A549 (cell line): ENCODE measurements at regions not wholly inside any gene's neighbourhood (a gene's known extent, or its start where the extent isn't known, plus 50 kb on each side); places are given as distances from the start of the nearest gene placed in this dataset.

ENCODE experiments used
- ATAC-seq, 2 experiments: fragments of 200-7000 bp in 1 of 2; fragments of >200 bp in 1 of 2; cut with Nextera tagmentation in 1 of 2; cut with Tn5 transposase in 1 of 2; 3 replicates each; pipeline versions ENCODE4 v1.8.0 to v1.9.1; 2018 to 2020; ENCODE audit warnings: mild to moderate bottlenecking in 1 of 2, moderate library complexity in 1 of 2
- CTCF ChIA-PET: fragments of 300-600 bp; sonication (Branson Sonifier 250); formaldehyde crosslinking; extraction: SDS; loops from one replicate; lab custom pipeline; 2021; ENCODE audit warnings: antibody characterized with exemption, inconsistent platforms; lab: Yijun Ruan, JAX
- POLR2A ChIA-PET: fragments of 350-600 bp; formaldehyde crosslinking; extraction: SDS; loops from one replicate; lab custom pipeline; 2021; ENCODE audit warnings: antibody characterized with exemption, inconsistent platforms; lab: Yijun Ruan, JAX
- DNase-seq, 2 experiments: peaks; one replicate each; pipeline versions ENCODE4 v3.0.0 to v3.0.0-alpha.2; 2011 to 2016; ENCODE audit warnings: low read depth in 1 of 2, low spot score in 1 of 2
- FAIRE-seq: peaks from 2 replicates; lab custom pipeline; 2011; peaks lifted over from hg19 to GRCh38; lab: Jason Lieb, UNC
- H3K27ac ChIP-seq, 2 experiments: fragments of >200 bp; sonication (Bioruptor Twin); formaldehyde crosslinking; 3 replicates each; pipeline ENCODE4 v1.5.1; 2016 to 2017
- H3K4me1 ChIP-seq: fragments of >200 bp; sonication (Bioruptor Twin); formaldehyde crosslinking; 3 replicates; pipeline ENCODE4 v1.6.1; 2016
- H3K4me2 ChIP-seq: fragments of >200 bp; sonication (Bioruptor Twin); formaldehyde crosslinking; 3 replicates; pipeline ENCODE4 v1.6.1; 2016
- H3K4me3 ChIP-seq: fragments of >200 bp; sonication (Bioruptor Twin); formaldehyde crosslinking; 3 replicates; pipeline ENCODE4 v1.5.1; 2016
- H3K9me3 ChIP-seq: fragments of >200 bp; sonication (Bioruptor Twin); formaldehyde crosslinking; 3 replicates; pipeline ENCODE4 v1.6.1; 2016
- ATOH8 ChIP-seq: fragments of 250-450 bp; sonication (Bioruptor Pico); IDR thresholded peaks from 2 replicates; pipeline ENCODE4 v1.5.0; 2020; ENCODE audit warnings: low read depth, mild to moderate bottlenecking, moderate library complexity
- BCL3 ChIP-seq: fragments of >200 bp; sonication (Bioruptor Twin); formaldehyde crosslinking; IDR thresholded peaks from 3 replicates; pipeline ENCODE4 v1.6.1; 2016
- BHLHE40 ChIP-seq: IDR thresholded peaks from 2 replicates; pipeline ENCODE4 v1.6.1; 2012; ENCODE audit warnings: low read depth, low read length, inconsistent platforms
- CBX8 ChIP-seq: fragments of 200-600 bp; sonication (generic); IDR thresholded peaks from 2 replicates; pipeline ENCODE4 v1.6.1; 2016
- CEBPB ChIP-seq, 2 experiments: fragments of >200 bp in 1 of 2; sonication (Bioruptor Twin) in 1 of 2; formaldehyde crosslinking in 1 of 2; IDR thresholded peaks; 2 replicates each; pipeline ENCODE4 v1.6.1; 2012 to 2016
- CHD2 ChIP-seq: fragments of 150-350 bp; IDR thresholded peaks from 2 replicates; pipeline ENCODE4 v1.6.1; 2014; ENCODE audit warnings: low read length; ENCODE audit not compliant: partially characterized antibody
- EHMT2 ChIP-seq: fragments of 200-600 bp; sonication (generic); IDR thresholded peaks from 2 replicates; pipeline ENCODE4 v1.6.1; 2016; ENCODE audit warnings: antibody characterized with exemption, low read depth, mild to moderate bottlenecking, moderate library complexity
- EP300 ChIP-seq, 2 experiments: fragments of >200 bp; sonication (Bioruptor Twin); formaldehyde crosslinking; IDR thresholded peaks; 2 replicates in 1 of 2; 3 replicates in 1 of 2; pipeline ENCODE4 v1.6.1; 2016 to 2017
- ESRRA ChIP-seq: fragments of 150-350 bp; IDR thresholded peaks from 2 replicates; pipeline ENCODE4 v1.6.1; 2014; ENCODE audit warnings: mild to moderate bottlenecking, low read length, borderline replicate concordance
- FOSL2 ChIP-seq, 2 experiments: fragments of 450-650 bp in 1 of 2; fragments of >200 bp in 1 of 2; sonication (Bioruptor Twin) in 1 of 2; formaldehyde crosslinking; IDR thresholded peaks; 2 replicates each; pipeline versions ENCODE4 v1.5.0 to v1.6.1; 2016 to 2020; ENCODE audit warnings: mild to moderate bottlenecking in 1 of 2, moderate library complexity in 1 of 2
- FOXS1 ChIP-seq: fragments of 250-450 bp; sonication (Bioruptor Pico); IDR thresholded peaks from 2 replicates; pipeline ENCODE4 v1.5.0; 2020; ENCODE audit warnings: mild to moderate bottlenecking, moderate library complexity
- HDAC2 ChIP-seq: fragments of 200-600 bp; sonication (generic); IDR thresholded peaks from 2 replicates; pipeline ENCODE4 v1.6.1; 2016
- HES2 ChIP-seq: fragments of >200 bp; sonication (Bioruptor Twin); formaldehyde crosslinking; IDR thresholded peaks from 2 replicates; pipeline ENCODE4 v1.6.1; 2016
- HMGXB4 ChIP-seq: fragments of 250-450 bp; sonication (Bioruptor Pico); IDR thresholded peaks from 2 replicates; pipeline ENCODE4 v1.5.0; 2021; ENCODE audit warnings: mild to moderate bottlenecking, moderate library complexity, borderline replicate concordance
- HOXB13 ChIP-seq: fragments of 250-450 bp; sonication (Bioruptor Pico); IDR thresholded peaks from 2 replicates; pipeline ENCODE4 v1.5.0; 2020; ENCODE audit warnings: low read depth, mild to moderate bottlenecking, moderate library complexity
- HOXB5 ChIP-seq: fragments of 250-450 bp; sonication (Bioruptor Pico); IDR thresholded peaks from 2 replicates; pipeline ENCODE4 v1.5.0; 2020; ENCODE audit warnings: mild to moderate bottlenecking, moderate library complexity
- JUN ChIP-seq, 2 experiments: fragments of >200 bp; sonication (Bioruptor Twin); formaldehyde crosslinking; IDR thresholded peaks; 2 replicates in 1 of 2; 3 replicates in 1 of 2; pipeline ENCODE4 v1.6.1; 2016 to 2017
- JUNB ChIP-seq: fragments of >200 bp; sonication (Bioruptor Twin); formaldehyde crosslinking; IDR thresholded peaks from 2 replicates; pipeline ENCODE4 v1.6.1; 2016
- KDM1A ChIP-seq: fragments of 200-600 bp; sonication (generic); IDR thresholded peaks from 2 replicates; pipeline ENCODE4 v1.6.1; 2016; ENCODE audit warnings: low read depth, mild to moderate bottlenecking
- MAFK ChIP-seq: fragments of 450-650 bp; IDR thresholded peaks from 2 replicates; pipeline ENCODE4 v1.6.1; 2014; ENCODE audit not compliant: partially characterized antibody
- NFE2L2 ChIP-seq: fragments of 150-350 bp; conservative IDR thresholded peaks from 2 replicates; pipeline ENCODE4 v1.6.1; 2014; ENCODE audit warnings: low read length
- PHF8 ChIP-seq: fragments of 200-600 bp; sonication (generic); IDR thresholded peaks from 2 replicates; pipeline ENCODE4 v1.6.1; 2016; ENCODE audit warnings: low read depth, mild to moderate bottlenecking, antibody characterized with exemption, moderate library complexity, borderline replicate concordance
- POLR2A ChIP-seq: IDR thresholded peaks from 2 replicates; pipeline ENCODE4 v1.6.1; 2012; ENCODE audit warnings: mild to moderate bottlenecking, low read length
- RAD21 ChIP-seq, 2 experiments: fragments of >200 bp in 1 of 2; sonication (Bioruptor Twin) in 1 of 2; formaldehyde crosslinking in 1 of 2; IDR thresholded peaks in 1 of 2; conservative IDR thresholded peaks in 1 of 2; 2 replicates in 1 of 2; 3 replicates in 1 of 2; pipeline ENCODE4 v1.6.1; 2012 to 2018; ENCODE audit warnings: inconsistent platforms in 1 of 2
- RFX5 ChIP-seq: fragments of 450-650 bp; IDR thresholded peaks from 2 replicates; pipeline ENCODE4 v1.7.1; 2014; ENCODE audit warnings: antibody characterized with exemption, mild to moderate bottlenecking, moderate library complexity
- SMC3 ChIP-seq: fragments of >200 bp; sonication (Bioruptor Twin); formaldehyde crosslinking; IDR thresholded peaks from 3 replicates; pipeline ENCODE4 v1.6.1; 2018; ENCODE audit warnings: inconsistent platforms
- USF2 ChIP-seq: fragments of 450-650 bp; IDR thresholded peaks from 2 replicates; pipeline ENCODE4 v1.6.1; 2014; ENCODE audit warnings: antibody characterized with exemption
- ZC3H11A ChIP-seq: fragments of 450-650 bp; IDR thresholded peaks from 2 replicates; pipeline ENCODE4 v1.6.1; 2014; ENCODE audit warnings: antibody characterized with exemption, mild to moderate bottlenecking
- ZNF302 ChIP-seq: fragments of 250-450 bp; sonication (Bioruptor Pico); IDR thresholded peaks from 2 replicates; pipeline ENCODE4 v1.9.0; 2021; ENCODE audit warnings: inconsistent platforms, mild to moderate bottlenecking, moderate library complexity
- WGBS: methylation state at CpG from one replicate; pipeline ENCODE4 v1.1.6; 2017; ENCODE audit errors: missing lambda C conversion rate; 5-methylcytosine and 5-hydroxymethylcytosine counted together

GRCh38 chr9:90507621-90508020 is 135.0 kb downstream of the DIRAS2 start:
- TF ChIP-seq CBX8 (no peak), MAFK (no peak)
- no peaks in the 10 kb centered on the region for H3K4me1 ChIP-seq
- no peak overlapping the region for H3K4me2 ChIP-seq
- ChIA-PET POLR2A (no interaction called here), CTCF (no interaction called here)
- ATAC-seq: no peak
- H3K27ac ChIP-seq: no peak overlapping the region
- 0 out of 3 replicates have a peak, but pooled peaks cover 9% of the 10 kb centered on the region for H3K9me3 ChIP-seq
- no peak for DNase-seq
- peak; percentile 28 for FAIRE-seq
- WGBS: 39% methylated on average over 2 of the region's 2 CpGs
- no peak overlapping the region for H3K4me3 ChIP-seq

GRCh38 chr9:90508940-90509339 is 133.7 kb downstream of the DIRAS2 start:
- no peak overlapping the region for H3K4me2 ChIP-seq
- TF ChIP-seq NFE2L2 (no peak), JUN (IDR thresholded peaks at IDR 0.05) (no peak), CHD2 (no peak), ZC3H11A (no peak), HMGXB4 (CRISPR knock-in tag) (no peak), HOXB5 (CRISPR knock-in tag) (no peak), HOXB13 (CRISPR knock-in tag) (no peak), ESRRA (no peak), USF2 (no peak), SMC3 (no peak), FOXS1 (CRISPR knock-in tag) (no peak), HES2 (no peak), BHLHE40 (no peak), RFX5 (no peak), FOSL2 (IDR thresholded peaks at IDR 0.05) (no peak), FOSL2 (CRISPR knock-in tag; IDR thresholded peaks at IDR 0.05) (no peak)
- FAIRE-seq: no peak
- 50% methylated on average over 2 of the region's 2 CpGs for WGBS
- H3K27ac ChIP-seq: no peak overlapping the region
- no peaks in the 10 kb centered on the region for H3K9me3 ChIP-seq
- ChIA-PET POLR2A (no interaction called here), CTCF (no interaction called here)
- no peak overlapping the region for H3K4me3 ChIP-seq
- ATAC-seq: no peak
- no peaks in the 10 kb centered on the region for H3K4me1 ChIP-seq
- DNase-seq: no peak

- ATAC-seq (no peak), DNase-seq (no peak), FAIRE-seq (no peak)
- CTCF ChIA-PET: no interaction called here
- Histone ChIP-seq H3K4me2 (no peak overlapping the region), H3K4me3 (no peak overlapping the region), H3K4me1 (no peaks in the 10 kb centered on the region), H3K9me3 (no peaks in the 10 kb centered on the region), H3K27ac (no peak overlapping the region)
- WGBS: 28% methylated on average over 6 of the region's 6 CpGs
- no peak for TF ChIP-seq RFX5
- no peak for TF ChIP-seq CEBPB (IDR thresholded peaks at IDR 0.05)
- no peak for TF ChIP-seq RAD21 (conservative IDR thresholded peaks at IDR 0.05 in 1 of 2, IDR thresholded peaks at IDR 0.05 in 1 of 2)
- no peak for TF ChIP-seq KDM1A
- no peak for TF ChIP-seq ESRRA
- TF ChIP-seq PHF8: no peak
- TF ChIP-seq SMC3: no peak
- no peak for TF ChIP-seq FOXS1 (CRISPR knock-in tag)
- TF ChIP-seq POLR2A: no peak
- TF ChIP-seq HDAC2: no peak
- no peak for TF ChIP-seq FOSL2 (IDR thresholded peaks at IDR 0.05)
- TF ChIP-seq FOSL2 (CRISPR knock-in tag; IDR thresholded peaks at IDR 0.05): no peak
- TF ChIP-seq ATOH8: no peak
- no peak for TF ChIP-seq BCL3
- no peak for TF ChIP-seq ZNF302 (CRISPR knock-in tag)
- no peak for TF ChIP-seq EP300 (IDR thresholded peaks at IDR 0.05)
- no peak for TF ChIP-seq EHMT2
- no peak for TF ChIP-seq CHD2
- no peak for TF ChIP-seq BHLHE40
- no peak for TF ChIP-seq JUNB
- TF ChIP-seq HOXB13 (CRISPR knock-in tag): no peak
- POLR2A ChIA-PET: no interaction called here
These were observed 130.9 kb downstream of the DIRAS2 start for GRCh38 chr9:90511711-90512110.
